NCI-H128 (cell line): ENCODE measurements at regions not wholly inside any gene's neighbourhood (a gene's known extent, or its start where the extent isn't known, plus 50 kb on each side); places are given as distances from the start of the nearest gene placed in this dataset.
"Not testable (repeated sequence)": the region's sequence is repeated elsewhere in the genome, so short reads cannot be mapped to it uniquely, and the experiment has no call there.

Source experiments
- DNase-seq: peaks from one replicate; lab custom pipeline; 2025; ENCODE audit not compliant: unreplicated experiment; lab: John Stamatoyannopoulos, UW

GRCh38 chr3:194860725-194861124 lies 175.0 kb downstream of the FAM43A start:
- no peak for DNase-seq

- no peak for DNase-seq
Observed at GRCh38 chr3:194861375-194861774, 175.7 kb downstream of the FAM43A start.

GRCh38 chr3:194865061-194865460 lies 179.4 kb downstream of the FAM43A start:
- no peak for DNase-seq

GRCh38 chr3:194865615-194866014 lies 179.9 kb downstream of the FAM43A start:
- DNase-seq = no peak

GRCh38 chr3:194866236-194866635 lies 180.6 kb downstream of the FAM43A start:
- no peak for DNase-seq

GRCh38 chr3:194867270-194867983 lies 181.7 kb downstream of the FAM43A start:
- DNase-seq = no peak

GRCh38 chr3:194868831-194869230 lies 183.1 kb downstream of the FAM43A start:
- no peak for DNase-seq

GRCh38 chr3:194869482-194870169 lies 183.9 kb downstream of the FAM43A start:
- DNase-seq = no peak

- no peak for DNase-seq
Observed at GRCh38 chr3:194870394-194871110, 184.9 kb downstream of the FAM43A start.

- no peak for DNase-seq
Observed at GRCh38 chr3:194871143-194871863, 185.6 kb downstream of the FAM43A start.

GRCh38 chr3:194871864-194872668 lies 186.4 kb downstream of the FAM43A start:
- no peak for DNase-seq

- DNase-seq = no peak
Observed at GRCh38 chr3:194872669-194872977, 186.9 kb downstream of the FAM43A start.

- DNase-seq = not testable (repeated sequence)
Observed at GRCh38 chr3:194873474-194873873, 187.8 kb downstream of the FAM43A start.

GRCh38 chr3:194874206-194874605 lies 188.5 kb downstream of the FAM43A start:
- no peak for DNase-seq

- no peak for DNase-seq
Observed at GRCh38 chr3:194874783-194875182, 189.1 kb downstream of the FAM43A start.

GRCh38 chr3:194875581-194876402 lies 190.1 kb downstream of the FAM43A start:
- DNase-seq = no peak

GRCh38 chr3:194876403-194877095 lies 190.9 kb downstream of the FAM43A start:
- no peak for DNase-seq

GRCh38 chr3:194877291-194878119 lies 191.8 kb downstream of the FAM43A start:
- no peak for DNase-seq
